ENCODE measurements at regions not wholly inside any gene's neighbourhood (a gene's known extent, or its start where the extent isn't known, plus 50 kb on each side); places are given as distances from the start of the nearest gene placed in this dataset.

GRCh38 chr5:2257326-2258244 lies 374.9 kb upstream of the IRX4 start:
- ATAC-seq: no peak
- no peak for TF ChIP-seq CTCF (IDR thresholded peaks at IDR 0.05)
- H3K4me3 ChIP-seq: no peak overlapping the region

GRCh38 chr5:2256691-2257280 lies 374.1 kb upstream of the IRX4 start:
- ATAC-seq (no peak), DNase-seq (no peak)
- H3K4me3 ChIP-seq: no peak overlapping the region
- TF ChIP-seq CTCF (IDR thresholded peaks at IDR 0.05): no peak
- no peaks in the 10 kb centered on the region for H3K9me3 ChIP-seq
- intact Hi-C loops (cut with DNase I, micrococcal nuclease): no loop called here
- no peaks in the 10 kb centered on the region for H3K4me1 ChIP-seq (ENCODE audit: low read depth)
- H3K36me3 ChIP-seq (ENCODE audit: low read depth): no peaks in the 10 kb centered on the region

More at GRCh38 chr5:2257326-2258244, 374.9 kb upstream of the IRX4 start:
- Histone ChIP-seq H3K36me3 (ENCODE audit: low read depth) (no peaks in the 10 kb centered on the region), H3K9me3 (no peaks in the 10 kb centered on the region), H3K4me1 (ENCODE audit: low read depth) (no peaks in the 10 kb centered on the region)
- DNase-seq: no peak
- intact Hi-C loops (cut with DNase I, micrococcal nuclease): no loop called here

GRCh38 chr5:2255915-2256690 lies 373.4 kb upstream of the IRX4 start:
- no peaks in the 10 kb centered on the region for H3K4me1 ChIP-seq (ENCODE audit: low read depth)
- H3K4me3 ChIP-seq: no peak overlapping the region
- DNase-seq (no peak), ATAC-seq (no peak)
- intact Hi-C loops (cut with DNase I, micrococcal nuclease): no loop called here
- TF ChIP-seq CTCF (IDR thresholded peaks at IDR 0.05): no peak
- no peaks in the 10 kb centered on the region for H3K36me3 ChIP-seq (ENCODE audit: low read depth)
- H3K9me3 ChIP-seq: no peaks in the 10 kb centered on the region

- Histone ChIP-seq H3K4me3 (no peak overlapping the region), H3K36me3 (ENCODE audit: low read depth) (no peaks in the 10 kb centered on the region), H3K4me1 (ENCODE audit: low read depth) (no peaks in the 10 kb centered on the region), H3K9me3 (no peaks in the 10 kb centered on the region)
- ATAC-seq (no peak), DNase-seq (no peak)
- no peak for TF ChIP-seq CTCF (IDR thresholded peaks at IDR 0.05)
- intact Hi-C loops (cut with DNase I, micrococcal nuclease): no loop called here
Measured at GRCh38 chr5:2254880-2255750, 372.4 kb upstream of the IRX4 start.

- H3K9me3 ChIP-seq: no peaks in the 10 kb centered on the region
- no peak for ATAC-seq
- no peaks in the 10 kb centered on the region for H3K4me1 ChIP-seq (ENCODE audit: low read depth)
- intact Hi-C loops (cut with DNase I, micrococcal nuclease): no loop called here
- no peaks in the 10 kb centered on the region for H3K36me3 ChIP-seq (ENCODE audit: low read depth)
- H3K4me3 ChIP-seq: no peak overlapping the region
- DNase-seq: no peak
- no peak for TF ChIP-seq CTCF (IDR thresholded peaks at IDR 0.05)
Measured at GRCh38 chr5:2254406-2254805, 371.7 kb upstream of the IRX4 start.

Data from mucosa of descending colon (tissue), 3 donors.